Suprapubic skin (tissue), 4 donors: ENCODE measurements at regions not wholly inside any gene's neighbourhood (a gene's known extent, or its start where the extent isn't known, plus 50 kb on each side); places are given as distances from the start of the nearest gene placed in this dataset.

Experiments used
- EP300 ChIP-seq: sonication (generic); formaldehyde crosslinking; IDR thresholded peaks from one replicate; pipeline ENCODE4 v1.6.1; 2017; ENCODE audit warnings: antibody characterized with exemption
- POLR2A ChIP-seq, 2 donors: fragments of 450-650 bp; IDR thresholded peaks; one replicate each; pipeline ENCODE4 v1.6.1; 2017; ENCODE audit warnings: antibody characterized with exemption in 2 of 2, mild to moderate bottlenecking in 2 of 2, moderate library complexity in 2 of 2
- POLR2AphosphoS5 ChIP-seq, 3 donors: sonication (generic); formaldehyde crosslinking; IDR thresholded peaks; one replicate each; pipeline ENCODE4 v1.6.1; 2017; ENCODE audit warnings: antibody characterized with exemption in 3 of 3
- TF ChIP-seq, protein P1 (sequence below), 2 donors: fragments of 200-600 bp in 1 of 2; fragments of 450-650 bp in 1 of 2; sonication (generic) in 1 of 2; IDR thresholded peaks; one replicate each; pipeline ENCODE4 v1.5.1; 2016 to 2019; ENCODE audit warnings: antibody characterized with exemption in 2 of 2, mild to moderate bottlenecking in 1 of 2, moderate library complexity in 1 of 2

- TF ChIP-seq, protein P1, sequence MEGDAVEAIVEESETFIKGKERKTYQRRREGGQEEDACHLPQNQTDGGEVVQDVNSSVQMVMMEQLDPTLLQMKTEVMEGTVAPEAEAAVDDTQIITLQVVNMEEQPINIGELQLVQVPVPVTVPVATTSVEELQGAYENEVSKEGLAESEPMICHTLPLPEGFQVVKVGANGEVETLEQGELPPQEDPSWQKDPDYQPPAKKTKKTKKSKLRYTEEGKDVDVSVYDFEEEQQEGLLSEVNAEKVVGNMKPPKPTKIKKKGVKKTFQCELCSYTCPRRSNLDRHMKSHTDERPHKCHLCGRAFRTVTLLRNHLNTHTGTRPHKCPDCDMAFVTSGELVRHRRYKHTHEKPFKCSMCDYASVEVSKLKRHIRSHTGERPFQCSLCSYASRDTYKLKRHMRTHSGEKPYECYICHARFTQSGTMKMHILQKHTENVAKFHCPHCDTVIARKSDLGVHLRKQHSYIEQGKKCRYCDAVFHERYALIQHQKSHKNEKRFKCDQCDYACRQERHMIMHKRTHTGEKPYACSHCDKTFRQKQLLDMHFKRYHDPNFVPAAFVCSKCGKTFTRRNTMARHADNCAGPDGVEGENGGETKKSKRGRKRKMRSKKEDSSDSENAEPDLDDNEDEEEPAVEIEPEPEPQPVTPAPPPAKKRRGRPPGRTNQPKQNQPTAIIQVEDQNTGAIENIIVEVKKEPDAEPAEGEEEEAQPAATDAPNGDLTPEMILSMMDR (IDR thresholded peaks at IDR 0.05), result no peak
- TF ChIP-seq POLR2A (IDR thresholded peaks at IDR 0.05) (no peak), POLR2AphosphoS5 (IDR thresholded peaks at IDR 0.05) (no peak), EP300 (no peak)
Observed at GRCh38 chr2:211049321-211050018, 493.1 kb downstream of the CPS1 start.
